ENCODE measurements at regions not wholly inside any gene's neighbourhood (a gene's known extent, or its start where the extent isn't known, plus 50 kb on each side); places are given as distances from the start of the nearest gene placed in this dataset.
A peak's percentile ranks its signal among the peaks of the same experiment; 100 is the strongest.

DNA sequence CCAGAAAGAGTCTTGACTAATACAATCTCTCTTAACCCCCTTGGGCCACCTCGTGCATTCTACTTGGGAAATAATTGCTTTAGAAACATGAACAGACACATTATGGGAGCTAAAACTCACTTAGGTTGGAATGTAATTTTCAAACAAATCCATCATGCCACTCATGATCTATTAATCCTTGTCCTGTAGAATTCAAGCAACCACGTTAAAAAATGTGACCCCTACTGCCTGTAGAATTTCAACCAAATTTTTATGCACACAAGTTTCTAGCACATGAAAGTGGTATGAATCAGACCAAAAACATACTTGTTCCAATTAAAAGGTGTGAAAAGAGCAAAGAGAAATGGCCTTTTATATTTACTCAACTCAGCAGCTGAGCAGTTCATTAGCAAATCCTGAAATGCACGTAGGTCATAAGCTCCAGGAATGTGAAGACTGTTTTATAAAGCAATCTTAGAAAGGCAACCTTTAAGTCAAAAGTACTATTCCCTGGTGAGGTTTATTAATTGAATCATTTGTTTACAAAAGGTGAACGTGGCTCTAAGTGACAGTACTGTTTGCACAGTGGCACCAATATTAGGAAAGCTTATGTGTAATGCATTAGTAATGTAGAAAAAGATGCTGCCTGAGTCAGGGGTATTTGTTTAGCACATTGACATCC is 459.4 kb upstream of the UBE2E3 start:
- DNase-seq: no peak

DNA sequence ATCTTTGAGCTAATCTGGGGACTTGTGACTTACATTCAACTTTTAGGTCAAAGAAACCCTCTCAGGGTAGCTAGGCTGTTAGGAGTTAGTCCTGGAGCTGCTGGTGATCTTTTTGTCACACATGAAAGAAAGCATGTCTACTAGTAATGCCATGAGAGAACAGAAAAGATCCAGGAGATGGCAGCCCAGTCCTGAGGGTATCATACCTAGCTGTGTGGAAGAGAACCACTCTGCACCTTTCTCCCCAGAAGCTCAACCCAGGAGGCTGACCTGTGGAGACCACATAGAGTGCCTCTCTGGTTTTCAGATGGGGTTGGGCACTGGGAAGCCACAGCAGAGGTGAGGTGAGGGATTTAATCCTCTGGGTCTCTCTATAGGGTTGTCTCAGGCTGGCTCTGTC is 460.2 kb upstream of the UBE2E3 start:
- DNase-seq: no peak

DNA sequence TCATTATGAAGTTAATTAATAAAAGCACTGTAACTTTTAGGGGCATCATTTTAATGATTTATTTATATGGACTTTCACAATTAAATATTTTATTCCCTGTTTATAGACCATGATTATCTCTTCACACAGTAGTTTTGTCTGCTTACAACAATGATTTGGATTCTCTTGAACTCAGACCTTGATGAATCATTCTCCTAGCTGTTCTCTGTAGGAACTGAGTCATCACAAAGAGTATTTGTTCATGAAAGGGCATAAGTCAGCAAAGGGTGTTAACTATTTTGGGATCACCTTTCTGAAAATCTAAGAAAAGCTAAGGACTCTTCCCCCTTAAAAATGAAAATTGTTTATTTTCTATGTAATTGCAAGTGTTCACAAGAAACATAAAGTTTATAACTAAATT is 461.1 kb upstream of the UBE2E3 start:
- peak; percentile 20 for DNase-seq

DNA sequence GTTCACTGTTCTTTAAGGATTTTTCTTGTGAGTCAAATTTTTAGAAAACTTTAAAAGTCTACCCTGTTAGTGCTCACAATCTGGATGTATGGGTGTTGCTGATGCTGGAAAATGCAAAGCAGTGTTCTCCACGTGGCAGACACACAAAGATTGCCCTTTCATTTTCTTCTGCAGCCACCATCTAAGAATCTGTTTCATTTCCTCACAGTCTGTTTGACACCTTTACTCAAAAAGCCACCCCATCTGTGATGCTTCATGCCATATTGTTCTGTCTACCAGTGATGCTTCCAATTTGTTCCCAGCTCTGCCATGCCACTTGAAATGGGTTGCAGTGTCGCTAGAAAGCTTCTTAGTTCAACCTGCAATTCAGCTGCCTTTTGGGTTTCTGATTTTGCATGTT is 464.2 kb upstream of the UBE2E3 start:
- DNase-seq: no peak

DNA sequence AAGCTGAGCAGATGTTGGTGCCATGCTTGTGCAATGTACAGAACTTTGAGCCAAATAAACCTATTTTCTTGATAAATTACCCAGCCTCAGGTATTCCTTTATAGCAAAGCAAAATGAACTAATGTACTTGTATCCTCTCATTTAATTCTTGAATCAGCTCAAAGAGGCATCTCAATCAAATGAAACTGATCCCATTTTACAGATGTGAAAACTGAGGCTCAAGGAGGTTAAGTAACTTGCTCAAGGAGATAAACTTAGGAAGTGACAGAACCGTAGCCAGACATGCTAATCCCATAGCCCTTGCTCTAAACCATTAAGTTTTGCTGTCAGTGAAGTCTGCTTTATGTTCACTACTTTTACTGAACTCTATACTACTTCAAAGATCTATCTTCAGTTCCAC is 467.0 kb upstream of the UBE2E3 start:
- DNase-seq: no peak

DNA sequence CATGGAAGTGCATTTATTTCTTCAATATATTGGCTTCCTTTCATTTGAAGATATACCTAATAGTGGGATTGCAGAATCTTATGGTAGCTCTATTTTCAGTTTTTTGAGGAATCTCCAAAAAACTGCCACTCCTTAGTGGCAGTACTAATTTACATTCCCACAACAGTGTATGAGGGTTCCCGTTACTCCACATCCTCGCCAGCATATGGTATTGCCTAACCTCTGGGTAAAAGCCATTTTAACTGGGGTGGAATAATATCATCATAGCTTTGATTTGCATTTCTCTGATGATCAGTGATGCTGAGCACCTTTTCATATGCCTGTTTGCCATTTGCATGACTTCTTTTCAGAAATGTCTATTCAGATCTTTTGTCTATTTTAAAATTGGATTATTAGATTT is 471.9 kb upstream of the UBE2E3 start:
- no peak for DNase-seq

DNA sequence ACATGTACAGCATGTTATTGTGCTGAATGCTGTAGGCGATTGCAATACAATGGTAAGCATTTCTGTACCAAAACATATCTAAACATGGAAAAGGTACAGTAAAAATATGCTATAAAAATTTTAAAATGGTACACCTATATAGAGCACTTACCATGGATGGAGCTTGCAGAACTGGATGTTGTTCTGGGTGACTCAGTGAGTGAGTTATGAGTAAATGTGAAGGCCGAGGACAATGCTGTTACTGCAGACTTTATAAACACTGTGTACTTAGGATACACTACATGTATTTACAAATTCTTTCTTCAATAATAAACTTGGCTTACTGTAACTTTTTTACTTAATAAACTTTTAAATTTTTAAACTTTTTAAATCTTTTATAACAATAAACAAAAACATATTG is 473.4 kb upstream of the UBE2E3 start:
- no peak for DNase-seq

DNA sequence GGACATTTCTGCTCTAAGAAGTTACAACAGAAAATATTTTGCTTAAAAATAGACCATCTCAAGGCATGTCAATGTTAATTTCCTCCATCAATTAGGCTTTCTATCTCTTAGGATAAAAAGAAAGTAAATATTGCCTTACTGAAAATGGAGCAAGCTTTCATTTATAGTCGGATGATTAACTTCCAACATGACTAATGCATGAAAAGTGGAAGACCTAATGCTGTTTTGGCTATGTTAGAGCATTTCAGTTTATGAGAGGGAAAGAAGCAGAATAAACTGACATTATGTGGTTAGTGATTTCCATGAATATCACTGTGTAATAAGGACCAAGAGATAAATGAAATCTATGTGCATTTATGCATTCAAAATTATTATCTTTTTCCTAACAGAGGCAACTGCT is 475.2 kb upstream of the UBE2E3 start:
- no peak for DNase-seq

DNA sequence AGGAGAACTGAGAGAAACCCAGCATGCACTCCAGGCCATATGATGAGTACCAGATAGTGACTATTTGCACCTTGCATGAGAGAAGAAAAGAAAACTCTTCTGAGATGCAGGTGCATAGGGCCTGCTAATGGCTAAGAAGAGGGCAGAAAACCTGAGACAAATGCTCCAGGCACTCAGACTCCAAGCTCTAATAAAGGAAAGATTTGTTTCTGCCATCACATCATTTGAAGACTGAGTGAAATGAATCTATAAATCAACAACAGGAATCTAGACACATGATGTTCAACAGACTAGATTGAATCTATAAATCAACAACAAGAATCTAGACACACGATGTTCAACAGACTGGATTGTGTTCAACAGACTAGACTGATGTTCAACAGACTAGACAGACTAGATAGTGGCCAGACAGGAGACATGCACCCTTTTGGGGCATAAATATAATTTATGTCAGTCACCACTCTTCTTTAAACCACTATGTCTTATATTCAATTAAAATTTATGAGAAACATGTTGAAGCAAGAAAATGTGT is 482.7 kb upstream of the UBE2E3 start:
- DNase-seq: no peak

DNA sequence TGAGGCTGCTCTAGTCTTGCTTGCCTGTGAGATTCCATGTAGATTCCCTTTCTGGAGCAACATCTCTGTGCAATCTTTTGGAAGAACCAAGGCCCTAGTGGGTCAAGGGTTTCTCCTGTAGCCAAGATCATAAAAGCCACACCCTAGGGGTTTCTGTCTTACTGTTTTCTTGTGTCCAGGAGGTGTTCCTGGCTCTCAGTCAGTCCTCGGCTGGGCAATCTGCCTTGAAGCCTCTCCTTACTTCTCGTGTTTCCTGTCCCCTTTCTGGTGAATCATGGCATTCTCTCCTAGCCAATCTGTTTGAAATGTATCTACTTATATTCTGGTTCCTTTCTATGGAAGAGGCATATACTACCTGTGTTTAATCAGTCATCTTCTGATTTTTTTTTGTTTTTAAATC is 484.8 kb upstream of the UBE2E3 start:
- DNase-seq: no peak

DNA sequence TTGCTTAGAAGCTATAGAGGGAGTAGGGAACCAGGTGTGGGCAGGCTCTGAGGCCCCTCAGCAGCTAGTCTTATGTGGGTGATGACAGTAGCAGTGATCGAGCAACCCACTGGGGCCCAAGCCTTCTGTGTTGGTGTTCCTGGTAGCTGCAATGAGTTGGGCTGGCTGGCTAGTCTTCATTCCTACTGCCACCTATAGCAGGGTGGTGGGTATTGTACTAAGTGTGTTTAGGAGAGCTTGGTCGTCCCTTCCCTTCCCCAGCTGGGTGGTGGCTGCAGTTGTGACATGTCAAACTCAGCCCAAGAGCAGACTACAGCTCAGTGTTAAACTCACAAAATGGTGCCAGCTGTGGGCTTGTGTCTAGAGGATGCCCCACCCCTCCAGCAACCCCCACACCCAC is 486.1 kb upstream of the UBE2E3 start:
- no peak for DNase-seq

DNA sequence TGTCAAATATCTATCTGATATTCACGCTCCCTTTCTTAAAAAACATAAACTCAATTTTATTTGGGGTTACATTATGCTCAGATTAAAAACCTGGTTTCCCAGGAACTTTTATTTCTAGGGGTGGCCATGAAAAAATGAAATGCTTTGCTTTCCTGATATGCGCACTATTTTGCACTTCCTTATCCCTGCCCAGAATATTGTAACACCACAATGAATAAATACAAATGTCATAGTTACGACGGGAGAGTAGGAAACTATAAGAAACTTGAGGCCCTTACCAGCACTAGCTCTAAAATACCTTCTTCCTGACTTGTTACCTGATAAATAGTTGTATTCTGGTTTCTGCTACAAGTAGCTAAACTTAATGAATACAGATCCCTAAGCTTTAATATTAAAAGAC is 475.6 kb upstream of the CWC22 start:
- no peak for DNase-seq

DNA sequence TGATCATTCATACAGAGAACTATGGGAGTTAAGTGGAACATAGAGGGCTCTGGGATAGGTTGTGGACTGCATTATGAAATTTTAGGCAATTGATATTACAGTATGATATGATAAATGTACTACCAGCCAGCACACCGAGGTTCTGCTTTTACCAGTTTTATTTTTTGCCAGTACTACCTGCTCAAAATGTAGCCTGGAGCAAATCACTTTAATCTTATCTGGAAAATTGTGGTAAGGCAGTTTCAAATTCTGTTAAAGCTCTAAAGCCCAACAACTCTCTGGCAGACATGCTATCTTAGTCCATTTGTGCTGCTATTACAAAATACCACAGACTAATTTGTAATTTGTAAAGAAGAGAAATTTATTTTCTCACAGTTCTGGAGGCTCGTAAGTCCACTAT is 474.9 kb upstream of the CWC22 start:
- no peak for DNase-seq

DNA sequence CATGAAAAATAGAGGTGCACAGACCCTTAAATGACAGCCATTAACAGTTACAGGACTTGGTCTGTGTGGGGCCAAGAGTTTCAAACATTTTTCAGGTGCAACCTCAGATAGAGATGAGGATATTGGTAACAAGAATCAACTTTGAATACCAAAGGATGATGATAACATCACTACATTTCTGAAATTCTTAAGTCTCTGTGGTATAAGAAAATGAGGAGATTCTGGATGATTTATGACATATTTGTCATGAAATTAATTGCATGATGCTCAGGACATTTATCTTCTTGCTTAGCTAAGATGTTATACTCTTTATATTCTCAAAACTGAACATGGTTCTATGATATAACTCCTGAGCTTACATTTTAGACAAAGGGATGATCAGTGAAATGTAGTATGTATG is 471.8 kb upstream of the CWC22 start:
- DNase-seq: no peak

DNA sequence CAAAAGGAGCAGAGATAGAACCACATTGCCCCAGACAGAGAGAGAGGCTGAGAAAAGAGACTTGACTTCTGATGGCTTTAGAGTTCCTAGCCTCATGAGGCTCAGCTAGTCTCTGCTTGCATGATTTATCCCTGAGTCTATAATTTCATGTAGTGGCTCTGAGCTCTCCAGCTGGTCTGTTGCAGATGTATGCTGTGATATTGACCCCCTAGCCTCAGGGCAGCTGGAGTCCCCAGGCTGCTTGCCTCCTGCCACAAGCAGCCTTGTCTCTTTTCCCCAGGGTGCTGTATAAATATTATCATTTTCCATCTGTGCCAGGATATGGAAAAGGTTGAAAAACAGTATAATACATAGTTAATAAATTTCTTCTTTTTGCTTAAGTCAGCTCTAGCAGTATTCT is 467.6 kb upstream of the CWC22 start:
- DNase-seq: no peak

DNA sequence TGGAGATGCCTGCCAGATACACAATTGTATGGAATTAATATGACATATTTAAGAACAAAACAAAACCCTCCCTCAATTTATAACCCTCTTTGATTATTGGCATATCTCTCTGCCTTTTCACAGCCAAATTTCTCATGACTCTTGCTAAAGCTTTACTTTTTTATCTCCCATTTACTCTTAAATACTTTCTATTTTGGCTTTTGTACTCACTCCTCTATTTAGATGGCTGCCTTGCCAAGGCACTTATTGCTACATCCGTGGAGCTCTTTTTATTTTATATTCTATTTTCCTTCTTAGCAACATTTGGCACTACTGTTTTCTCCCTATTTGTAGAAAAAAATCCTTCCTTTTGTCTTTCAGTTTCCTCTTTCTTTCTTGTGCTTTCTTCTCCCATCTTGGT is 466.4 kb upstream of the CWC22 start:
- no peak for DNase-seq

DNA sequence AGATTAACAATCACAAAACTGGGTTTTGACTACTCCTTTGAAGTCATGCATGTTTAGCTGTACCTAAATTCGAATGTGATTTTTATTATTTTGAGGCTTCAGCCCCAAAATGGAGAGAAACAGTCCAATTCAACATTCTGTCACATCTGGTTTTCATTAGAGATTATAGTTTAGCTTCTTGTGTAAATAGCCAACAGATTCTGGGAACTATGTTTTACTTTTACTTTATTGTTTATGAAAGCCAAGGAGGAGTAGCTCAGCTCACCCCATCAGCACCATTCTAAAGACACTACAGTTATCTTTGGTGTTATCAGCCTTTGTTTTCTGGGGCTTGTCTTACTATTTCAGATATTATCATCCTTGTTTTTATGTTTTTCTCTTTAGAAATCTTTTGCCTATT is 465.0 kb upstream of the CWC22 start:
- DNase-seq: no peak

DNA sequence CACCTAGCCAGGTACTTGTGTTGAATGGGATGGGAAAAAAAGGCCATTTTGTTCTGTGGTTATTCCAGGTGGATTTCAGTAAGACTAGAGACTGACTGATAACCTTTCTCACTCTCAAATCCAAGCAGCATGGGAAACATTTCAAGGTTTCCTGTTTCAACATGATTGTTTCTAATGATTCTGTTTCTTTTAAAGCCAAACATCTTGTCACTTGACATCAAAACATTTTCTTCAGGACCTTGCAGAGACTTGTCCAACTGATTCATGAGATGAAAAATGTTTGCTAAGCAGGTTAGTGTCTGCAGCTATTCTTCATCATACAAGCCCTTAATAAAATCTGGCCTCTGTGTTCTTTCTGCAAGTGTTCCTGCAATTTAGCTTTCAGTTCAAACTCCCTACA is 456.5 kb upstream of the CWC22 start:
- DNase-seq: no peak

DNA sequence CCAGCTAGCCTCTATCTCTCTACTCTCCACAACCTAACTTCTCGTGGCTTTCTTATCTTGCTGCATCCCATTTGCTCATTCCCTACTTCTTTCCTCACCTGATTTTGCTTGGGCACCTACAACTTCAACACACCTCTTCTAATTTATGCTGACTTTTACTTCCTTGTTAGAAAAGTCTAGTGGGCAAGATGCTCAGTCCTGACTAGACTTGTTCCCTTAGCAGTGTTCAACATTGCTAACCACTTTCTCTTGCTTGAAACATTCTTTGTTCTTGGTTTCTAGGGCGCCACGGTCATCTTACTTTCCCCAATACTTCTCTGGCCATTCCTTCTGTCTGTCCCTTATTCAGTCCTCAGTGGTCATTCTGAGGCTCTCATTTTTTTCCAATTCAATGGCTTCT is 454.7 kb upstream of the CWC22 start:
- DNase-seq: no peak

DNA sequence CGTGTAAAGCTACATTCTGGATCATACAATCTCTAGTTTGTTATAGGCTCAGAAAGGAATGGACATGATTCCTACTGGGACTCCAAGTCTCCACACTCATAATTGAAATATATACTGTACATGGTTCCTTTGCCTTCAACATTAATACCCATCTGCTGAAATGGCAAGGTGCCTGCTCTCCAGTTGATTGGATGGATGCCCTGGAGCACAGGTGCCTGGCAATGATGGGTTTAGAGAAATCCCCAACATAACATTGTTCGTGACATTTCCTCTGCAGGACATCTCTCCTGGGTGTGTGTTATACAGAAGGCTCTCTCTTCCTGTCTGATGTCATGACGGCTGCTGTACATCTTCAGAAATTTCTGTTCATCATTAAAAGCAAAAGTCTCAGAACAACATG is 449.7 kb upstream of the CWC22 start:
- no peak for DNase-seq

DNA sequence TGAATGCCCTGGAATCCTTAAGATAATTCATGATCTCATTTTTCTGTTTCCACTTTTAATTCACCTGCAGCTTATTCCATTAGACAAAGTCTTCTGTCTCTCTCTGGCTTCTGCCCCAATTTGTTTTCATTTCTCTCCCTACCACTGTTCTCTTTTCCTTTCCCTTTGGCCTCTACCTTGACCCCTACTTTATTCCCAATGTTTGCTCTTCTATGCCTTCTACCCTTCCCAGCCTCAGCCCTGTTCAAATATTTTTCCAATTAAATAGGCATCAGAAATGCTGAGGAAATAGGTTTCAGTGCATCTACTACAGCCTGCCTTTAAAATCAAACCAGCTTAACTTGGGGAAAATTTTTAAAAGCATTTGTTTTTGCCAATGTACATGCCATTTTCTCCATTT is 443.7 kb upstream of the CWC22 start:
- DNase-seq: no peak

DNA sequence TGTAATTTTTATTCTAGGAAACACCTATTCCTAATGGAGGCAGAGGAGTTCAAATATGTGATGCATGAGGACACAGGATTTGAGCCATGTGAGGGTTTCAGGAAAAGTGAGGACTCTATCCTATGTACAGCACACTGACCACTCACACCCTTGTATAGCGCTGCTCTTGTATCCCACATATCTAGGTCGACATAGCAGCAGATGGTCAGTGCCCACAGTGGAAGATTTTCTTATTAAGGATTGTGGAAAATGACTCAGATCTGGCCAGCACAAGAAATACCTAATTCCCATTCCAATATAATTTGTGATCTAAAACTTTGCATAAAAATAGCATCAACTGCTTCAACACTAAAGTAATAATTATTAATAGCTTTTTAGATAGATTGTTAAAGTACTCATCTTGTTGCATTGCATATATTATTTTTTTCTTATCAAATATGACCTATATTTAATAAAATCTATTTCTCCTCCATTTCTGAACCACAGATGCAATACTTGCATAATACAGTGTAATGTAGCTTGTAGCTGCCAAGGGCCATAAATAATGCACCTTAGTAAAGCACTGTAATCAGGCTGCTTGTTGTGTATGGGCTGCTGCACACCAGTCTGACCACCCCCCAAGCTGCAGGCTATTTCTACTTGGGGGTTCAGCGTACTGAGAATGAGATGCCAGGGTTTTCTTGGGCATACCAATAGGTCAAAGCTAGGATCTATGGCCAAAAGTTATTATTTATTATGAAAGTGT is 442.2 kb upstream of the CWC22 start:
- DNase-seq: no peak

DNA sequence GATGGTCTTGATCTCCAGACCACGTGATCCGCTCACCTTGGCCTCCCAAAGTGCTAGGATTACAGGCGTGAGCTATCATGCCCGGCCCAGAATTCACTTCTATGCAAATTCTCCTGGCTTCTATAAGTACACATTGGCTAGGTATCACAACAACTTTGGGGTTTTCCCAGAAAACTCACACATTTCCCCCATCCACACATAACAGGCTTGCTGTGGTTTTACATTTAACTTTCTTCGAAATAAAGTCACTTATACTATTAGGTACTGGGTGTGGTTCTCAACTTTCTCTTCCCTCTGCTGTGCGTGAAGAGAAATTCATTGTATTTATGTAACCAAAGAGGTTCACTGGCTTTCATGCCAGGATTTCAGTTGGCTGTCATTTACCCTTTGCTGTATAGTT is 439.4 kb upstream of the CWC22 start:
- no peak for DNase-seq

DNA sequence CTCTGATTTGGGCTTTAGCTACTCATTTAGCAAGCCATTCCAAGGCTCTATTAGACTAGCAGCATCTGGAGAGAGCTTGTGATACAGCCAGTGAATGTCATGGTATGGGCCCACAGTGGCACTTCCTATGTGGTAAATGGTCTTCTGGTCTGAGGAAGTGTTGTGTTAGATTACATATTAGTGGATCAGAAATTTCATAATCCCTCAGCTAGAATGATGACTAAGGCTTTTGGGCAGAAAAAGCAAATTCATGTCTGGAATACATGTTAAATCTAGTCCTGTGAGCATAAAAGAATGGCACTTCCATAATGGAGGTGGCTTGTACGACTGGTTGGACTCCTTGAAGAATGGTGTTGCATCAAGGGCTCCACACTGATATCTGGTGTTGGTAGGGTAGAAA is 436.8 kb upstream of the CWC22 start:
- peak; percentile 53 for DNase-seq
